Heart left ventricle (tissue), 16 donors: ENCODE measurements at regions not wholly inside any gene's neighbourhood (a gene's known extent, or its start where the extent isn't known, plus 50 kb on each side); places are given as distances from the start of the nearest gene placed in this dataset.

ENCODE experiments used
- ATAC-seq, 4 donors: fragments of 200-7000 bp; cut with Tn5 transposase; one replicate each; pipeline ENCODE4 v1.9.1; 2020 to 2022; ENCODE audit warnings: moderate library complexity in 4 of 4, mild to moderate bottlenecking in 3 of 4, moderate number of reproducible peaks in 1 of 4
- DNase-seq, 5 donors: peaks; one replicate each; pipeline ENCODE4 v3.0.0-alpha.2; 2020
- H3K27ac ChIP-seq, 12 donors: fragments of 200-600 bp; sonication (generic) in 4 of 12; one replicate each; pipeline versions ENCODE4 v1.5.0 to v1.8.0; 2016 to 2022; ENCODE audit warnings: mild to moderate bottlenecking in 2 of 12
- H3K27me3 ChIP-seq, 9 donors: fragments of 200-600 bp; sonication (generic) in 2 of 9; one replicate each; pipeline versions ENCODE4 v1.5.1 to v1.8.0; 2016 to 2022; ENCODE audit warnings: mild to moderate bottlenecking in 3 of 9
- H3K36me3 ChIP-seq, 9 donors: fragments of 200-600 bp; sonication (generic) in 2 of 9; one replicate each; pipeline versions ENCODE4 v1.5.0 to v1.8.0; 2018 to 2022; ENCODE audit warnings: mild to moderate bottlenecking in 2 of 9
- H3K4me1 ChIP-seq, 12 donors: fragments of 200-600 bp; sonication (generic) in 4 of 12; one replicate each; pipeline versions ENCODE4 v1.5.0 to v1.8.0; 2016 to 2022; ENCODE audit warnings: mild to moderate bottlenecking in 3 of 12
- H3K4me3 ChIP-seq, 12 donors: fragments of 200-600 bp; sonication (generic) in 4 of 12; one replicate each; pipeline versions ENCODE4 v1.5.0 to v1.8.0; 2017 to 2022; ENCODE audit warnings: mild to moderate bottlenecking in 9 of 12, moderate library complexity in 4 of 12
- H3K9me3 ChIP-seq, 12 donors: fragments of 200-600 bp; sonication (generic) in 4 of 12; one replicate each; pipeline versions ENCODE4 v1.5.0 to v1.8.0; 2016 to 2022; ENCODE audit warnings: mild to moderate bottlenecking in 1 of 12
- POLR2A ChIP-seq, 2 donors: fragments of 450-650 bp; IDR thresholded peaks; one replicate each; pipeline ENCODE4 v1.6.1; 2017; ENCODE audit warnings: antibody characterized with exemption in 2 of 2, mild to moderate bottlenecking in 2 of 2, moderate library complexity in 2 of 2
- WGBS, 4 donors: extraction: QIAGEN DNeasy Blood & Tissue Kit in 2 of 4; methylation state at CpG; one replicate each; pipeline versions ENCODE4 v1.1.5 to v1.1.7; 2013 to 2018; 5-methylcytosine and 5-hydroxymethylcytosine counted together
- intact Hi-C, 10 donors: fragments of 100-400 bp; cut with DNase I; formaldehyde crosslinking; loops; one replicate each; pipeline versions ENCODE4 v1.11.1 to v1.14.2; 2022
- TF ChIP-seq, protein P1 (sequence below), 12 donors: fragments of 200-600 bp; sonication (generic) in 4 of 12; IDR thresholded peaks; one replicate each; pipeline versions ENCODE4 v1.5.0 to v1.8.0; 2018 to 2022; ENCODE audit warnings: antibody characterized with exemption in 12 of 12, mild to moderate bottlenecking in 5 of 12
- donor health status: ischemic (EF 13 %, LVEDD 7.1; RV severe dilation, severe dysfunction).
- donor health status: healthy with polysubstance abuse.
- donor health status: DM: no; HTN: yes; CAD: no.
- donor health status: DM: no; HTN: no; CAD: no.
- donor health status: ischemic (EF 25% LVEDD 6.9; RV normal size, moderate dysfunction).
- donor health status: ischemic (EF 25% LVEDD 5.7; RV mildly dilated, moderate dysfunction).
- donor health status: healthy.
- donor health status: DM: yes; HTN: yes; CAD: no.
- donor health status: ischemic (EF 35%, LVEDD 5.7; RV mildly dilated, moderate dysfunction).
- donor health status: nonischemic (EF 11% LVEDD 7.7; RV severe dilation, severe dysfunction).
- donor health status: DM: yes; HTN: yes; CAD: no.
- donor health status: PGD.
- donor health status: ischemic (EF 29% LVEDD 5.4; RV normal size, mild dysfunction).
- donor health status: nonischemic (EF 23%, LVEDD 6.1; RV moderate dilation, normal function).

DNA sequence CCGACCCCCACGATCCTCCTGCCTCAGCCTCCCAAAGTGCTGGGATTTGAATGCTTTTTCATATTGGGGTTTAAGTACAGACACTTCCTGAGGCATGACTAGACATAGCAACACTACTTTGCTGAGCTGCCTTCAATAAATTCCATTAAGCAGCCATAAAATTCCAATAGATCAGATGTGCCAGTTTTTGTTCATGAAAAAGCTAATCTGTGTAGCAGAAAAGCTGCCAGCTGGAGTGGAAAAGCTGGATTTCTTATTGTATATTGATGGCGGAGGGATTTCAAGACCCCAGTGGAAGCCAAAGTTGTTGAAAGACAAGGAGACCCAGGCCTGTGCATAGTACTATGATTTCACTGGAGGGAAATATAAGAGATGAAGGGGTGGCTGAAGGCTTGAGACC is 209.0 kb upstream of the NUDT4 start:
- no peak for TF ChIP-seq POLR2A (IDR thresholded peaks at IDR 0.05)
- TF ChIP-seq, protein P1, sequence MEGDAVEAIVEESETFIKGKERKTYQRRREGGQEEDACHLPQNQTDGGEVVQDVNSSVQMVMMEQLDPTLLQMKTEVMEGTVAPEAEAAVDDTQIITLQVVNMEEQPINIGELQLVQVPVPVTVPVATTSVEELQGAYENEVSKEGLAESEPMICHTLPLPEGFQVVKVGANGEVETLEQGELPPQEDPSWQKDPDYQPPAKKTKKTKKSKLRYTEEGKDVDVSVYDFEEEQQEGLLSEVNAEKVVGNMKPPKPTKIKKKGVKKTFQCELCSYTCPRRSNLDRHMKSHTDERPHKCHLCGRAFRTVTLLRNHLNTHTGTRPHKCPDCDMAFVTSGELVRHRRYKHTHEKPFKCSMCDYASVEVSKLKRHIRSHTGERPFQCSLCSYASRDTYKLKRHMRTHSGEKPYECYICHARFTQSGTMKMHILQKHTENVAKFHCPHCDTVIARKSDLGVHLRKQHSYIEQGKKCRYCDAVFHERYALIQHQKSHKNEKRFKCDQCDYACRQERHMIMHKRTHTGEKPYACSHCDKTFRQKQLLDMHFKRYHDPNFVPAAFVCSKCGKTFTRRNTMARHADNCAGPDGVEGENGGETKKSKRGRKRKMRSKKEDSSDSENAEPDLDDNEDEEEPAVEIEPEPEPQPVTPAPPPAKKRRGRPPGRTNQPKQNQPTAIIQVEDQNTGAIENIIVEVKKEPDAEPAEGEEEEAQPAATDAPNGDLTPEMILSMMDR (IDR thresholded peaks at IDR 0.05) = no peak
- intact Hi-C loops = no loop called here
- ATAC-seq (no peak), DNase-seq (no peak)
- H3K4me3 ChIP-seq = peak overlapping the region in 8 of 12 donors; percentile 48 to 65 (median 58)
- H3K4me1 ChIP-seq = peaks cover 0 to 34% (median 14%) of the 10 kb centered on the region in 12 donors
- H3K9me3 ChIP-seq = no peaks in the 10 kb centered on the region
- peak overlapping the region in 1 of 12 donors; percentile 36 for H3K27ac ChIP-seq
- WGBS, 4 donors = 94 to 100% (median 99%) methylated on average over 3 of the region's 3 CpGs
- H3K36me3 ChIP-seq = no peaks in the 10 kb centered on the region
- no peaks in the 10 kb centered on the region for H3K27me3 ChIP-seq

DNA sequence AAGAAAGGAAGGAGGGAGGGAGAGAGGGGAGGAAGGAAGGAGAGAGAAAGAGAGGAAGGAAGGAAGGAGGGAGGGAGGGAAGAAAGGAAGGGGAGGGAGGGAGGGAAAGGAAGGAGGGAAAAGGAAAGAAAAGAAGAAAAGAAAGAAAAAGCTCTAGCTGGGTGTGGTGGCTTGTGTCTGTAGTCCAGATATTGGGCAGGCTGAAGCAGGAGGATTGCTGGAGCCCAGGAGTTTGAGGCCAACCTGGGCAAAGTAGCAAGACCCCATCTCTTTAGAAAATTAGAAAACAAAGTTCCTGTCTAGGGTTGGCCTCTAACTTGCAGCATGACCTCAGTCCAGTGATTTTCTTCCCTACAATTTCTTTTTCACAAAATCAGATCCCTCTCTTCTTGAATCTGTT is 208.2 kb upstream of the NUDT4 start:
- ATAC-seq (no peak), DNase-seq (no peak)
- H3K4me1 ChIP-seq = peaks cover 0 to 42% (median 18%) of the 10 kb centered on the region in 12 donors
- H3K9me3 ChIP-seq = no peaks in the 10 kb centered on the region
- TF ChIP-seq, protein P1 (IDR thresholded peaks at IDR 0.05) = no peak
- no peak for TF ChIP-seq POLR2A (IDR thresholded peaks at IDR 0.05)
- H3K36me3 ChIP-seq = no peaks in the 10 kb centered on the region
- H3K4me3 ChIP-seq = no peak overlapping the region
- H3K27me3 ChIP-seq = no peaks in the 10 kb centered on the region
- no peak overlapping the region for H3K27ac ChIP-seq
- intact Hi-C loops = no loop called here

DNA sequence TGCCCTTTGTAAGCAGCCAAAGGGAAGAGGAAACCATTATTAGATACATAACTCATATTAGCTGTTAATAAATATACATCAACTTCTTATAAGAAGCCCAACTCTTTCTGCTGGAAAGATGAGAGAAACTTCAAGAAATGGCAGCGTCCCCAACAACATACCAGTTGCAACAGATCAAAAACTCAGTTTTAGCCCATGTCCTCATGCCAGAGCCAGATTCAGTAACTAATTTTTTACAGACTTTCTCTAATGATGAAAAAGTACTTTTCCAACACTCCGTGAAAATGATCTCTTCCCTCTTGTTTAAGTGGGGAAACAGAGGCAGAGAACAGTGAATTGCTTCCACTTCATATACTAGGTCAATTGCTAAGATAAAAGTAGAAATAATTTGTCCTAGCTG is 206.8 kb upstream of the NUDT4 start:
- DNase-seq (no peak), ATAC-seq (no peak)
- no peaks in the 10 kb centered on the region for H3K27me3 ChIP-seq
- no peak overlapping the region for H3K27ac ChIP-seq
- 71 to 97% (median 95%) methylated on average over 2 of the region's 2 CpGs for WGBS, 4 donors
- TF ChIP-seq, protein P1 (IDR thresholded peaks at IDR 0.05) = no peak
- no peak for TF ChIP-seq POLR2A (IDR thresholded peaks at IDR 0.05)
- intact Hi-C loops = loop anchor here in 5 of 10 donors (5.0 to 10.0 kb wide), 6 partner anchors 34 to 216 kb away; no protein-coding TSS in a partner anchor
- H3K4me1 ChIP-seq = peaks cover 0 to 55% (median 32%) of the 10 kb centered on the region in 12 donors
- H3K4me3 ChIP-seq = no peak overlapping the region
- H3K36me3 ChIP-seq = no peaks in the 10 kb centered on the region
- H3K9me3 ChIP-seq = no peaks in the 10 kb centered on the region

DNA sequence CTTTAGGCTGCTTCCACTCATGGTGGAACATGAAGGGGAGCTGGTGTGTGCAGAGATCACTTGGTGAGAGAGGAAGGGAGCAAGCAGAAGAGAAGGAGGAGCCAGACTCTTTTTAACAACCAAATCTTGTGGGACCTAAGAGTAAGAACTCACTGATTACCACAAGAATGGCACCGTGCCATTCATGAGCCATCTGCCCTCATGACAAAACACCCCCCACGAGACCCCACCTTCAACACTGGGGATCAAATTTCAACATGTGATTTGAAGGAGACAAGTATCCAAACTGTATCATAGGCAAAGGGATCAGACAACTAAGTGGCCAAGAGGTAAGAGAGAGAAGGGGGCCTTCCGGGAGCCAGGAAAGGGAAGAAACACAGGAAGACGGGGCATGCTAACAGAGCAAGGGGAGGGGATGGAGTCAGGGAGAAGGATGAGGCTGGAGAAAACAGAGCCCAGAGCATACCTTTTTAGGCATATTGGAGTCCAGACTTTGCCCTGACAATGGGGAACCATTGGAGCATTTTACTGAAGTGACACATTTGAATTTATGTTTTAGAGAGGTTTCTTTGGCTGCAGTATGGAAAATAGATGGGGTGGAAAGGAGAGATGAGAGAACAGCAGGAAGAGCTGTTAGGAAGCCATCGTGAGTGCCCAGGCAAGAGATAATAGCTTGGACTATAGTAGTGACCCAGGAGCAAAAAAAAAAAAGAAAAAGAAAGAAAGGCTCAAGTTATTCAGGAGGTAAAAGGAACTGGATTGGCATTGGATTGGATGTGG is 204.4 kb upstream of the NUDT4 start:
- Histone ChIP-seq H3K36me3 (no peaks in the 10 kb centered on the region), H3K9me3 (peaks cover 0 to 2% (median 0%) of the 10 kb centered on the region in 12 donors), H3K4me3 (no peak overlapping the region), H3K4me1 (peaks cover 0 to 57% (median 41%) of the 10 kb centered on the region in 12 donors), H3K27ac (peak overlapping the region; percentile 4 to 89 (median 78)), H3K27me3 (no peaks in the 10 kb centered on the region)
- 53 to 59% (median 55%) methylated on average over 5 of the region's 5 CpGs for WGBS, 4 donors
- DNase-seq (no peak), ATAC-seq (no peak)
- TF ChIP-seq POLR2A (IDR thresholded peaks at IDR 0.05) = no peak
- TF ChIP-seq, protein P1 (IDR thresholded peaks at IDR 0.05) = no peak
- intact Hi-C loops = loop anchor here in 5 of 10 donors (5.0 to 10.0 kb wide), 6 partner anchors 36 to 214 kb away; no protein-coding TSS in a partner anchor
